Spinal cord (tissue), 9 donors: ENCODE measurements at regions not wholly inside any gene's neighbourhood (a gene's known extent, or its start where the extent isn't known, plus 50 kb on each side); places are given as distances from the start of the nearest gene placed in this dataset.

Source experiments
- DNase-seq, 6 donors: peaks; one replicate each; pipeline versions ENCODE4 v3.0.0 to v3.0.0-alpha.2; 2013 to 2015; ENCODE audit warnings: low spot score in 6 of 6, low read depth in 4 of 6
- H3K27ac ChIP-seq: one replicate; pipeline ENCODE4 v1.5.1; 2013; ENCODE audit warnings: low read depth, low read length, control low read depth
- H3K27me3 ChIP-seq: one replicate; pipeline ENCODE4 v1.6.1; 2013; ENCODE audit warnings: low read length; ENCODE audit not compliant: control insufficient read depth, insufficient read depth
- H3K36me3 ChIP-seq: one replicate; pipeline ENCODE4 v1.6.1; 2013; ENCODE audit warnings: low read length; ENCODE audit not compliant: control insufficient read depth, insufficient read depth
- H3K4me1 ChIP-seq: one replicate; pipeline ENCODE4 v1.6.1; 2013; ENCODE audit warnings: low read length; ENCODE audit not compliant: control insufficient read depth, insufficient read depth
- H3K4me3 ChIP-seq: one replicate; pipeline ENCODE4 v1.5.1; 2013; ENCODE audit warnings: low read depth, low read length, control low read depth
- H3K9me3 ChIP-seq: one replicate; pipeline ENCODE4 v1.6.1; 2013; ENCODE audit warnings: low read length; ENCODE audit not compliant: control insufficient read depth, insufficient read depth
- WGBS: methylation state at CpG from one replicate; pipeline ENCODE4 v1.1.5; 2013; ENCODE audit warnings: missing lambda C conversion rate; ENCODE audit not compliant: insufficient coverage; 5-methylcytosine and 5-hydroxymethylcytosine counted together
- donor health status: healthy.

DNA sequence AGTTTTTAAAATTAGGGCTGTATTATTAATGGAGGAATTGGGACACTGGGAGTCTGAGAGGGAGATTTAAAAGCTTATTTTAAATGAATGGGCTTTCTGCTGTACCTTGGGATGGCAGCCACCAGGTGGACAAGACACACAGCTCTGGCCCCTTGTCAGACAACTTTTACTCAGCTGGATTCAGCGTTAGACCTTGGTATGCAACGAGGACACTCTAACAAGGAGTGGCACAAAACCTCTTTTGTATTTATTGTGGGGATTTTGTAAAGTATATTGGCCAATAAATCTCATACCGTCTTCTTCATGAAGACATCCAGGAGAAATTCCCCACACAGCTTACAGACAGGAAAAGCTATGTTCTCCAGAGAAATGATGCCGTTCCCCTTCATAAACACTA lies 105.7 kb downstream of the LCA5 start:
- Histone ChIP-seq H3K4me1 (no peaks in the 10 kb centered on the region), H3K27ac (no peak overlapping the region), H3K36me3 (no peaks in the 10 kb centered on the region), H3K27me3 (no peaks in the 10 kb centered on the region), H3K4me3 (no peak overlapping the region), H3K9me3 (no peaks in the 10 kb centered on the region)
- WGBS, result 40% methylated on average over 1 of the region's 4 CpGs
- peak in 1 of 6 donors; percentile 42 for DNase-seq

- H3K27ac ChIP-seq, result no peak overlapping the region
- no peaks in the 10 kb centered on the region for H3K4me1 ChIP-seq
- 88% methylated on average over 11 of the region's 13 CpGs for WGBS
- no peak overlapping the region for H3K4me3 ChIP-seq
- DNase-seq, result peak in 1 of 6 donors; percentile 36
- no peaks in the 10 kb centered on the region for H3K9me3 ChIP-seq
- no peaks in the 10 kb centered on the region for H3K27me3 ChIP-seq
- H3K36me3 ChIP-seq, result no peaks in the 10 kb centered on the region
Measured at GRCh38 chr6:79430913-79431536, 106.2 kb downstream of the LCA5 start.

- Histone ChIP-seq H3K36me3 (no peaks in the 10 kb centered on the region), H3K27ac (no peak overlapping the region), H3K27me3 (no peaks in the 10 kb centered on the region), H3K9me3 (no peaks in the 10 kb centered on the region), H3K4me1 (no peaks in the 10 kb centered on the region), H3K4me3 (no peak overlapping the region)
- 89% methylated on average over 1 of the region's 2 CpGs for WGBS
- no peak for DNase-seq
Measured at GRCh38 chr6:79427721-79428120, 109.5 kb downstream of the LCA5 start.

DNA sequence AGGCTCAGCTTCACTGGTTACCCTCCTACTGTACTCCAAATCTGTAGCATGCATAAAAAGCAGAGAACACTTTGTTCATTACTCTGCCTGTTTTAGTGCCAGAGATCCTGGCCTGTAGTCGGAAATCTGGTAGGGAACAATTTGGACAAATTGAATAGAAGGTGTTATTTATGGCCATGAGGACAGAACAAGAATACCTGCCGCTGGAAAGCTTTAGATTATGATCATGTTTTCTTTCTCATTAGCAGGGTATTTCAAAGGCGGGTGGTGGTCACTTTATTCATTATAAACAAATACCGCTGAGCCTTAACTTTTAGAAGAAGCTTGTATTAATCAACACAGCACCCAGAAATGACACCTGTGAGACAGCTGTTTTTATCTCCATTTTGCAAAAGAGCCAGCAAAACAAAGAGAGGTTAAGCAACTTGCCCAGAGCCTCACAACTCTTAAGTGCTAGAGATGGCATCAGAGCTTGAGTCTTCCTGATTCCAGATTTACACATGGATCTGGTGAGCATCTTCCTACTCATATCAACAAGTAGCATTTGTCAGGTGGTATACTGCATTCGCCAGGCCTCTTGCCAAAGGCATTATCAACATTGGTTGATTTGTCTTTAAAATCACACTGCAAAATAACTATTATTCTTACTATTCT lies 110.5 kb downstream of the LCA5 start:
- H3K9me3 ChIP-seq, result no peaks in the 10 kb centered on the region
- H3K27ac ChIP-seq, result no peak overlapping the region
- no peaks in the 10 kb centered on the region for H3K27me3 ChIP-seq
- H3K36me3 ChIP-seq, result no peaks in the 10 kb centered on the region
- no peaks in the 10 kb centered on the region for H3K4me1 ChIP-seq
- no peak for DNase-seq
- 60% methylated on average over 1 of the region's 5 CpGs for WGBS
- H3K4me3 ChIP-seq, result no peak overlapping the region

- no peak for DNase-seq
- H3K27me3 ChIP-seq, result no peaks in the 10 kb centered on the region
- H3K4me1 ChIP-seq, result no peaks in the 10 kb centered on the region
- H3K4me3 ChIP-seq, result no peak overlapping the region
- no peaks in the 10 kb centered on the region for H3K36me3 ChIP-seq
- H3K9me3 ChIP-seq, result no peaks in the 10 kb centered on the region
- no peak overlapping the region for H3K27ac ChIP-seq
- 100% methylated on average over 1 of the region's 5 CpGs for WGBS
Measured at GRCh38 chr6:79425589-79426311, 111.5 kb downstream of the LCA5 start.

DNA sequence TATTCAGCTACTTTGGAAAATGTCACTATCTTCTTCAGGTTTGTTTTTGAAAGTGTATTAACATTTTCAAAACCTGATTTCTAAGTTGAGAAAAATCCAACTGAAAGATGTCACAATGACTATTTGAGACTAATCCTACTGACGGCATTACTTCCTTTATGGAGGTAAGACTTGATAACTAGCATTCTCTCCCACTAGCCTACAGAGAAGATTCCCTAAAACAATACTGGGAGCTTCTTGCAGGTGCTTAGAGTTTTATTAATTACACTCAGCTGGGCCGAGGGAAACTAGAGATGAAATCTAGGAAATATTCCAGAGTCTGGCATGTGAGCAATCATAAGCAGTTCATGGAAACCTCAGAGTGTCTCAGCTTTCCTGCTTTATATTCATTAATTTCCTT lies 114.0 kb downstream of the LCA5 start:
- WGBS, result no CpG with 5 or more reads among the region's 2 CpGs
- peak in 1 of 6 donors; percentile 8 for DNase-seq
- Histone ChIP-seq H3K27me3 (no peaks in the 10 kb centered on the region), H3K9me3 (no peaks in the 10 kb centered on the region), H3K36me3 (no peaks in the 10 kb centered on the region), H3K4me3 (no peak overlapping the region), H3K4me1 (no peaks in the 10 kb centered on the region), H3K27ac (no peak overlapping the region)

DNA sequence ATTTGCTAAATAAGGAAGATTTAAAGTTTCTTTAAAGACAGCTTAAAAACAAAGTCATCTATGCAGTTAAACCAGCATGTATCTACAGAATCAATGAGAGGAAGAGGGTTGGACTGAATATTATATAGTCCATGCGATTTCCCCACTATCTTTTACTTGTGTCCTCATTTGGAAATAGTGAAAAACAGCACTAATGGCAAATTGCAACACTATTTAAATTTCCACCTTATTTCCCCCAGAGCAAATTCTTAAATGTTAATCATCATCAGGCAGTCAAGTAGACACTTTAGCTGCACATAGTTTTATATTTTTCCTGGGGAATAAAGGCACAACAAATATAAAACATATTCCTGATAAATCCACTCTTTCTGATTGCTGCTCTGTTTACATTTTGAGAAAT lies 114.6 kb downstream of the LCA5 start:
- WGBS, result no CpG with 5 or more reads among the region's 1 CpG
- H3K4me1 ChIP-seq, result no peaks in the 10 kb centered on the region
- H3K9me3 ChIP-seq, result no peaks in the 10 kb centered on the region
- DNase-seq, result peak in 1 of 6 donors; percentile 3
- no peak overlapping the region for H3K4me3 ChIP-seq
- no peaks in the 10 kb centered on the region for H3K27me3 ChIP-seq
- H3K27ac ChIP-seq, result no peak overlapping the region
- H3K36me3 ChIP-seq, result no peaks in the 10 kb centered on the region

- no peak overlapping the region for H3K27ac ChIP-seq
- no peaks in the 10 kb centered on the region for H3K4me1 ChIP-seq
- no peak overlapping the region for H3K4me3 ChIP-seq
- WGBS, result 21% methylated on average over 2 of the region's 5 CpGs
- H3K36me3 ChIP-seq, result no peaks in the 10 kb centered on the region
- H3K9me3 ChIP-seq, result no peaks in the 10 kb centered on the region
- peak; percentile 47 to 95 (median 60) for DNase-seq
- H3K27me3 ChIP-seq, result no peaks in the 10 kb centered on the region
Measured at GRCh38 chr6:79421707-79422484, 115.3 kb downstream of the LCA5 start.

GRCh38 chr6:79421001-79421411 lies 116.2 kb downstream of the LCA5 start:
- no peak overlapping the region for H3K27ac ChIP-seq
- H3K4me1 ChIP-seq, result no peaks in the 10 kb centered on the region
- no peaks in the 10 kb centered on the region for H3K9me3 ChIP-seq
- no peaks in the 10 kb centered on the region for H3K36me3 ChIP-seq
- H3K4me3 ChIP-seq, result no peak overlapping the region
- DNase-seq, result no peak
- H3K27me3 ChIP-seq, result no peaks in the 10 kb centered on the region
- no CpG with 5 or more reads among the region's 4 CpGs for WGBS
